RPMI7951 (cell line): ENCODE measurements at regions not wholly inside any gene's neighbourhood (a gene's known extent, or its start where the extent isn't known, plus 50 kb on each side); places are given as distances from the start of the nearest gene placed in this dataset.

Experiments
- DNase-seq: peaks from one replicate; pipeline ENCODE4 v3.0.0-alpha.2; 2012; ENCODE audit warnings: low read depth

- DNase-seq = no peak
These were observed 416.7 kb upstream of the PDE3A start for GRCh38 chr12:19951664-19952063.

- DNase-seq = no peak
These were observed 414.6 kb upstream of the PDE3A start for GRCh38 chr12:19953734-19954133.

- no peak for DNase-seq
These were observed 414.2 kb upstream of the PDE3A start for GRCh38 chr12:19954163-19954562.

- DNase-seq = peak; percentile 29
These were observed 410.8 kb upstream of the PDE3A start for GRCh38 chr12:19957308-19958125.

- DNase-seq = no peak
These were observed 409.9 kb upstream of the PDE3A start for GRCh38 chr12:19958389-19958788.

- DNase-seq = no peak
These were observed 409.0 kb upstream of the PDE3A start for GRCh38 chr12:19959353-19959752.

GRCh38 chr12:19960527-19960926, 407.8 kb upstream of the PDE3A start:
- DNase-seq = no peak

- no peak for DNase-seq
These were observed 406.1 kb upstream of the PDE3A start for GRCh38 chr12:19962192-19962591.

GRCh38 chr12:19963972-19964371, 404.4 kb upstream of the PDE3A start:
- no peak for DNase-seq

- no peak for DNase-seq
These were observed 403.8 kb upstream of the PDE3A start for GRCh38 chr12:19964549-19964948.

GRCh38 chr12:19965196-19966038, 402.9 kb upstream of the PDE3A start:
- no peak for DNase-seq

- no peak for DNase-seq
These were observed 401.3 kb upstream of the PDE3A start for GRCh38 chr12:19967001-19967400.

GRCh38 chr12:19967431-19967830, 400.9 kb upstream of the PDE3A start:
- peak; percentile 85 for DNase-seq

GRCh38 chr12:19970116-19970515, 398.2 kb upstream of the PDE3A start:
- peak; percentile 89 for DNase-seq

GRCh38 chr12:19970821-19971220, 397.5 kb upstream of the PDE3A start:
- peak; percentile 24 for DNase-seq

- DNase-seq = peak; percentile 45
These were observed 396.7 kb upstream of the PDE3A start for GRCh38 chr12:19971361-19972280.

GRCh38 chr12:19972325-19973288, 395.7 kb upstream of the PDE3A start:
- DNase-seq = peak; percentile 51

GRCh38 chr12:19978193-19978592, 390.1 kb upstream of the PDE3A start:
- DNase-seq = peak; percentile 95

- no peak for DNase-seq
These were observed 388.8 kb upstream of the PDE3A start for GRCh38 chr12:19979584-19979983.

- no peak for DNase-seq
These were observed 386.4 kb upstream of the PDE3A start for GRCh38 chr12:19981944-19982343.

GRCh38 chr12:19988001-19988400, 380.3 kb upstream of the PDE3A start:
- no peak for DNase-seq
